SK-N-SH treated with all-trans-retinoic acid at 6 μM for 48 hours (cell line): ENCODE measurements at regions not wholly inside any gene's neighbourhood (a gene's known extent, or its start where the extent isn't known, plus 50 kb on each side); places are given as distances from the start of the nearest gene placed in this dataset.

ENCODE experiments used
- ATAC-seq: fragments of 200-7000 bp; cut with Tn5 transposase; 3 replicates; pipeline ENCODE4 v1.9.1; 2020; ENCODE audit warnings: mild to moderate bottlenecking, moderate library complexity
- ARNTL ChIP-seq: fragments of 450-650 bp; formaldehyde crosslinking; IDR thresholded peaks from 2 replicates; pipeline ENCODE4 v1.5.0; 2020; ENCODE audit warnings: low read depth, mild to moderate bottlenecking, moderate library complexity, borderline replicate concordance
- BACH2 ChIP-seq: fragments of 250-450 bp; sonication (Bioruptor Pico); IDR thresholded peaks from 2 replicates; pipeline ENCODE4 v1.9.0; 2021; ENCODE audit warnings: mild to moderate bottlenecking, borderline replicate concordance
- CREB5 ChIP-seq: fragments of 250-450 bp; sonication (Bioruptor Pico); IDR thresholded peaks from 2 replicates; pipeline ENCODE4 v1.5.1; 2020; ENCODE audit warnings: low read depth, mild to moderate bottlenecking, moderate library complexity
- ESRRG ChIP-seq: fragments of 250-450 bp; sonication (Bioruptor Pico); IDR thresholded peaks from 2 replicates; pipeline ENCODE4 v1.6.1; 2021; ENCODE audit warnings: mild to moderate bottlenecking
- GLIS3 ChIP-seq: fragments of 250-450 bp; sonication (Bioruptor Pico); IDR thresholded peaks from 2 replicates; pipeline ENCODE4 v1.5.0; 2020; ENCODE audit warnings: mild to moderate bottlenecking, moderate library complexity
- OSR1 ChIP-seq: fragments of 250-450 bp; sonication (Bioruptor Pico); IDR thresholded peaks from 2 replicates; pipeline ENCODE4 v1.8.0; 2022; ENCODE audit warnings: moderate library complexity, mild to moderate bottlenecking, inconsistent platforms
- RARB ChIP-seq: fragments of 250-450 bp; sonication (Bioruptor Pico); IDR thresholded peaks from 2 replicates; pipeline ENCODE4 v1.8.0; 2021; ENCODE audit warnings: mild to moderate bottlenecking, moderate library complexity
- SNAI2 ChIP-seq: fragments of 250-450 bp; sonication (Bioruptor Pico); IDR thresholded peaks from 2 replicates; pipeline ENCODE4 v1.5.0; 2020; ENCODE audit warnings: mild to moderate bottlenecking, moderate library complexity
- TCF4 ChIP-seq: fragments of 250-450 bp; sonication (Bioruptor Pico); IDR thresholded peaks from 2 replicates; pipeline ENCODE4 v1.8.0; 2021; ENCODE audit warnings: mild to moderate bottlenecking, moderate library complexity, borderline replicate concordance
- TOX ChIP-seq: fragments of 250-450 bp; sonication (Bioruptor Pico); IDR thresholded peaks from 2 replicates; pipeline ENCODE4 v1.8.0; 2021; ENCODE audit warnings: mild to moderate bottlenecking, moderate library complexity, borderline replicate concordance
- ZC3H10 ChIP-seq: fragments of 250-450 bp; sonication (Bioruptor Pico); IDR thresholded peaks from 2 replicates; pipeline ENCODE4 v1.5.1; 2021; ENCODE audit warnings: mild to moderate bottlenecking, moderate library complexity
- ZFP3 ChIP-seq: fragments of 250-450 bp; sonication (Bioruptor Pico); IDR thresholded peaks from 2 replicates; pipeline ENCODE4 v1.5.0; 2020; ENCODE audit warnings: mild to moderate bottlenecking, moderate library complexity
- ZFP30 ChIP-seq: fragments of 450-650 bp; formaldehyde crosslinking; IDR thresholded peaks from 2 replicates; pipeline ENCODE4 v1.5.0; 2022; ENCODE audit warnings: mild to moderate bottlenecking, moderate library complexity
- ZNF565 ChIP-seq: fragments of 450-650 bp; formaldehyde crosslinking; conservative IDR thresholded peaks from 2 replicates; pipeline ENCODE4 v1.5.0; 2020; ENCODE audit warnings: low read depth, mild to moderate bottlenecking, moderate library complexity
- ZNF70 ChIP-seq: fragments of 450-650 bp; formaldehyde crosslinking; IDR thresholded peaks from 2 replicates; pipeline ENCODE4 v1.5.0; 2020; ENCODE audit warnings: mild to moderate bottlenecking, moderate library complexity
- ZNF8 ChIP-seq: fragments of 450-650 bp; formaldehyde crosslinking; IDR thresholded peaks from 2 replicates; pipeline ENCODE4 v1.5.0; 2020; ENCODE audit warnings: mild to moderate bottlenecking, moderate library complexity
- TF ChIP-seq, protein P1 (sequence below): fragments of 250-450 bp; sonication (Bioruptor Pico); IDR thresholded peaks from 2 replicates; pipeline ENCODE4 v1.5.0; 2020; ENCODE audit warnings: mild to moderate bottlenecking, moderate library complexity
- TF ChIP-seq, protein P2 (sequence below): fragments of 250-450 bp; sonication (Bioruptor Pico); IDR thresholded peaks from 2 replicates; pipeline ENCODE4 v1.5.1; 2021; ENCODE audit warnings: mild to moderate bottlenecking, moderate library complexity
- TF ChIP-seq, protein P3 (sequence below): fragments of 250-450 bp; sonication (Bioruptor Pico); IDR thresholded peaks from 2 replicates; pipeline ENCODE4 v1.8.0; 2021; ENCODE audit warnings: low read depth, mild to moderate bottlenecking, moderate library complexity, borderline replicate concordance
- TF ChIP-seq, protein P4 (sequence below): fragments of 250-450 bp; sonication (Bioruptor Pico); IDR thresholded peaks from 2 replicates; pipeline ENCODE4 v1.8.0; 2020; ENCODE audit warnings: mild to moderate bottlenecking, moderate library complexity, borderline replicate concordance

GRCh38 chr2:105468582-105469042 is 69.8 kb upstream of the FHL2 start:
- no peak for ATAC-seq
- TF ChIP-seq ZFP3 (CRISPR knock-in tag) (no peak), TCF4 (CRISPR knock-in tag) (no peak), ZNF8 (CRISPR knock-in tag) (no peak), BACH2 (no peak), RARB (CRISPR knock-in tag) (no peak), ZC3H10 (CRISPR knock-in tag) (no peak), ESRRG (CRISPR knock-in tag) (no peak), ZNF565 (no peak), TOX (CRISPR knock-in tag) (no peak), ARNTL (CRISPR knock-in tag) (no peak), CREB5 (CRISPR knock-in tag) (no peak), SNAI2 (CRISPR knock-in tag) (no peak), ZFP30 (CRISPR knock-in tag) (no peak), OSR1 (CRISPR knock-in tag) (no peak)
- TF ChIP-seq, protein P1, sequence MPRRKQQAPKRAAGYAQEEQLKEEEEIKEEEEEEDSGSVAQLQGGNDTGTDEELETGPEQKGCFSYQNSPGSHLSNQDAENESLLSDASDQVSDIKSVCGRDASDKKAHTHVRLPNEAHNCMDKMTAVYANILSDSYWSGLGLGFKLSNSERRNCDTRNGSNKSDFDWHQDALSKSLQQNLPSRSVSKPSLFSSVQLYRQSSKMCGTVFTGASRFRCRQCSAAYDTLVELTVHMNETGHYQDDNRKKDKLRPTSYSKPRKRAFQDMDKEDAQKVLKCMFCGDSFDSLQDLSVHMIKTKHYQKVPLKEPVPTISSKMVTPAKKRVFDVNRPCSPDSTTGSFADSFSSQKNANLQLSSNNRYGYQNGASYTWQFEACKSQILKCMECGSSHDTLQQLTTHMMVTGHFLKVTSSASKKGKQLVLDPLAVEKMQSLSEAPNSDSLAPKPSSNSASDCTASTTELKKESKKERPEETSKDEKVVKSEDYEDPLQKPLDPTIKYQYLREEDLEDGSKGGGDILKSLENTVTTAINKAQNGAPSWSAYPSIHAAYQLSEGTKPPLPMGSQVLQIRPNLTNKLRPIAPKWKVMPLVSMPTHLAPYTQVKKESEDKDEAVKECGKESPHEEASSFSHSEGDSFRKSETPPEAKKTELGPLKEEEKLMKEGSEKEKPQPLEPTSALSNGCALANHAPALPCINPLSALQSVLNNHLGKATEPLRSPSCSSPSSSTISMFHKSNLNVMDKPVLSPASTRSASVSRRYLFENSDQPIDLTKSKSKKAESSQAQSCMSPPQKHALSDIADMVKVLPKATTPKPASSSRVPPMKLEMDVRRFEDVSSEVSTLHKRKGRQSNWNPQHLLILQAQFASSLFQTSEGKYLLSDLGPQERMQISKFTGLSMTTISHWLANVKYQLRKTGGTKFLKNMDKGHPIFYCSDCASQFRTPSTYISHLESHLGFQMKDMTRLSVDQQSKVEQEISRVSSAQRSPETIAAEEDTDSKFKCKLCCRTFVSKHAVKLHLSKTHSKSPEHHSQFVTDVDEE (CRISPR knock-in tag), result no peak
- TF ChIP-seq, protein P2, sequence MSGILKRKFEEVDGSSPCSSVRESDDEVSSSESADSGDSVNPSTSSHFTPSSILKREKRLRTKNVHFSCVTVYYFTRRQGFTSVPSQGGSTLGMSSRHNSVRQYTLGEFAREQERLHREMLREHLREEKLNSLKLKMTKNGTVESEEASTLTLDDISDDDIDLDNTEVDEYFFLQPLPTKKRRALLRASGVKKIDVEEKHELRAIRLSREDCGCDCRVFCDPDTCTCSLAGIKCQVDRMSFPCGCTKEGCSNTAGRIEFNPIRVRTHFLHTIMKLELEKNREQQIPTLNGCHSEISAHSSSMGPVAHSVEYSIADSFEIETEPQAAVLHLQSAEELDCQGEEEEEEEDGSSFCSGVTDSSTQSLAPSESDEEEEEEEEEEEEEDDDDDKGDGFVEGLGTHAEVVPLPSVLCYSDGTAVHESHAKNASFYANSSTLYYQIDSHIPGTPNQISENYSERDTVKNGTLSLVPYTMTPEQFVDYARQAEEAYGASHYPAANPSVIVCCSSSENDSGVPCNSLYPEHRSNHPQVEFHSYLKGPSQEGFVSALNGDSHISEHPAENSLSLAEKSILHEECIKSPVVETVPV (CRISPR knock-in tag), result no peak
- TF ChIP-seq, protein P3, sequence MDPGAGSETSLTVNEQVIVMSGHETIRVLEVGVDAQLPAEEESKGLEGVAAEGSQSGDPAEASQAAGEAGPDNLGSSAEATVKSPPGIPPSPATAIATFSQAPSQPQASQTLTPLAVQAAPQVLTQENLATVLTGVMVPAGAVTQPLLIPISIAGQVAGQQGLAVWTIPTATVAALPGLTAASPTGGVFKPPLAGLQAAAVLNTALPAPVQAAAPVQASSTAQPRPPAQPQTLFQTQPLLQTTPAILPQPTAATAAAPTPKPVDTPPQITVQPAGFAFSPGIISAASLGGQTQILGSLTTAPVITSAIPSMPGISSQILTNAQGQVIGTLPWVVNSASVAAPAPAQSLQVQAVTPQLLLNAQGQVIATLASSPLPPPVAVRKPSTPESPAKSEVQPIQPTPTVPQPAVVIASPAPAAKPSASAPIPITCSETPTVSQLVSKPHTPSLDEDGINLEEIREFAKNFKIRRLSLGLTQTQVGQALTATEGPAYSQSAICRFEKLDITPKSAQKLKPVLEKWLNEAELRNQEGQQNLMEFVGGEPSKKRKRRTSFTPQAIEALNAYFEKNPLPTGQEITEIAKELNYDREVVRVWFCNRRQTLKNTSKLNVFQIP (CRISPR knock-in tag), result no peak

DNA sequence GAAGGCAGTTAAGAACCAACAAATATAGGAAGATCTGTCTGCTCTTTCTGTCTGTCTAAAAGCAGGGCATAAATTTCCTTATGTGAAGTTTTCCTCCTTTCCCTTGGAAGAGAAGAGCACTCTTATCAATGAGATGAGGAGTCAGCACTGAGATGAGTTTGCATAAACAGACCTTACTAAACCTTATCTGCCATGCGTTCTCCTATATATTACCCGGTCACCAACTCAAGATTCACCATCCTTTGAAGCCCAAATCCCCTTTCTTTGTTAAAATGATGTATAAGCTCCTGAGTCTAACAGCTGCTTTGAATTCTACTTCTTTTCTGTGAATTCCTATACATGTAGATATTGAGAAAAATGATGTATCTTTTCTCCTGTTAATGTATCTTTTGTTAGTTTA is 65.5 kb upstream of the FHL2 start:
- no peak for ATAC-seq
- TF ChIP-seq GLIS3 (no peak), TOX (CRISPR knock-in tag) (no peak), ZNF70 (CRISPR knock-in tag) (no peak), BACH2 (no peak), ZFP30 (CRISPR knock-in tag) (no peak), TCF4 (CRISPR knock-in tag) (no peak), ZNF8 (CRISPR knock-in tag) (no peak), ZFP3 (CRISPR knock-in tag) (no peak), OSR1 (CRISPR knock-in tag) (no peak)
- TF ChIP-seq, protein P2 (CRISPR knock-in tag), result no peak
- TF ChIP-seq, protein P4, sequence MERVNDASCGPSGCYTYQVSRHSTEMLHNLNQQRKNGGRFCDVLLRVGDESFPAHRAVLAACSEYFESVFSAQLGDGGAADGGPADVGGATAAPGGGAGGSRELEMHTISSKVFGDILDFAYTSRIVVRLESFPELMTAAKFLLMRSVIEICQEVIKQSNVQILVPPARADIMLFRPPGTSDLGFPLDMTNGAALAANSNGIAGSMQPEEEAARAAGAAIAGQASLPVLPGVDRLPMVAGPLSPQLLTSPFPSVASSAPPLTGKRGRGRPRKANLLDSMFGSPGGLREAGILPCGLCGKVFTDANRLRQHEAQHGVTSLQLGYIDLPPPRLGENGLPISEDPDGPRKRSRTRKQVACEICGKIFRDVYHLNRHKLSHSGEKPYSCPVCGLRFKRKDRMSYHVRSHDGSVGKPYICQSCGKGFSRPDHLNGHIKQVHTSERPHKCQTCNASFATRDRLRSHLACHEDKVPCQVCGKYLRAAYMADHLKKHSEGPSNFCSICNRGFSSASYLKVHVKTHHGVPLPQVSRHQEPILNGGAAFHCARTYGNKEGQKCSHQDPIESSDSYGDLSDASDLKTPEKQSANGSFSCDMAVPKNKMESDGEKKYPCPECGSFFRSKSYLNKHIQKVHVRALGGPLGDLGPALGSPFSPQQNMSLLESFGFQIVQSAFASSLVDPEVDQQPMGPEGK, result no peak
- TF ChIP-seq, protein P1 (CRISPR knock-in tag), result no peak
- TF ChIP-seq, all 23 proteins: peak for 0
